ENCODE measurements at regions not wholly inside any gene's neighbourhood (a gene's known extent, or its start where the extent isn't known, plus 50 kb on each side); places are given as distances from the start of the nearest gene placed in this dataset.
"Not testable (repeated sequence)": the region's sequence is repeated elsewhere in the genome, so short reads cannot be mapped to it uniquely, and the experiment has no call there.

GRCh38 chr6:68195753-68196152 lies 439.3 kb upstream of the ADGRB3 start:
- H3K36me3 Mint-ChIP-seq; H3K27me3 Mint-ChIP-seq (ENCODE audit: low read depth in 3 of 3); H3K4me1 Mint-ChIP-seq; H3K4me3 Mint-ChIP-seq; DNase-seq; H3K27ac Mint-ChIP-seq: not testable (repeated sequence)
- peaks cover 12 to 60% (median 31%) of the 10 kb centered on the region in 6 donors for H3K9me3 Mint-ChIP-seq

GRCh38 chr6:68194846-68195478 lies 440.1 kb upstream of the ADGRB3 start:
- Mint-ChIP-seq H3K27ac (no peak overlapping the region), H3K4me1 (no peaks in the 10 kb centered on the region), H3K4me3 (no peak overlapping the region), H3K27me3 (ENCODE audit: low read depth in 3 of 3) (no peaks in the 10 kb centered on the region), H3K9me3 (peaks cover 12 to 62% (median 28%) of the 10 kb centered on the region in 6 donors), H3K36me3 (no peaks in the 10 kb centered on the region)
- no peak for DNase-seq

GRCh38 chr6:68192988-68193387 lies 442.1 kb upstream of the ADGRB3 start:
- H3K4me3 Mint-ChIP-seq: no peak overlapping the region
- no peak for DNase-seq
- H3K9me3 Mint-ChIP-seq: peaks cover 10 to 52% (median 21%) of the 10 kb centered on the region in 6 donors
- H3K36me3 Mint-ChIP-seq: no peaks in the 10 kb centered on the region
- no peaks in the 10 kb centered on the region for H3K27me3 Mint-ChIP-seq (ENCODE audit: low read depth in 3 of 3)
- H3K4me1 Mint-ChIP-seq: no peaks in the 10 kb centered on the region
- H3K27ac Mint-ChIP-seq: no peak overlapping the region

- Mint-ChIP-seq H3K9me3 (peaks cover 4 to 45% (median 16%) of the 10 kb centered on the region in 6 donors), H3K4me3 (no peak overlapping the region), H3K4me1 (no peaks in the 10 kb centered on the region), H3K27me3 (ENCODE audit: low read depth in 3 of 3) (no peaks in the 10 kb centered on the region), H3K27ac (no peak overlapping the region), H3K36me3 (no peaks in the 10 kb centered on the region)
- DNase-seq: no peak
These were observed 445.8 kb upstream of the ADGRB3 start for GRCh38 chr6:68189217-68189815.

GRCh38 chr6:68186870-68187269 lies 448.2 kb upstream of the ADGRB3 start:
- Mint-ChIP-seq H3K9me3 (peaks cover 4 to 53% (median 13%) of the 10 kb centered on the region in 6 donors), H3K27ac (peak overlapping the region in 1 of 6 donors; percentile 4), H3K36me3 (no peaks in the 10 kb centered on the region), H3K4me1 (no peaks in the 10 kb centered on the region), H3K4me3 (no peak overlapping the region), H3K27me3 (ENCODE audit: low read depth in 3 of 3) (no peaks in the 10 kb centered on the region)
- no peak for DNase-seq

GRCh38 chr6:68182386-68182785 lies 452.7 kb upstream of the ADGRB3 start:
- DNase-seq: no peak
- H3K9me3 Mint-ChIP-seq: peaks cover 4 to 69% (median 20%) of the 10 kb centered on the region in 6 donors
- no peak overlapping the region for H3K27ac Mint-ChIP-seq
- no peaks in the 10 kb centered on the region for H3K27me3 Mint-ChIP-seq (ENCODE audit: low read depth in 3 of 3)
- no peak overlapping the region for H3K4me3 Mint-ChIP-seq
- no peaks in the 10 kb centered on the region for H3K4me1 Mint-ChIP-seq
- H3K36me3 Mint-ChIP-seq: no peaks in the 10 kb centered on the region

- H3K4me1 Mint-ChIP-seq; H3K4me3 Mint-ChIP-seq; H3K27me3 Mint-ChIP-seq (ENCODE audit: low read depth in 3 of 3); DNase-seq; H3K27ac Mint-ChIP-seq; H3K36me3 Mint-ChIP-seq: not testable (repeated sequence)
- peaks cover 0 to 60% (median 17%) of the 10 kb centered on the region in 6 donors for H3K9me3 Mint-ChIP-seq
These were observed 454.1 kb upstream of the ADGRB3 start for GRCh38 chr6:68181027-68181426.

GRCh38 chr6:68173616-68174015 lies 461.5 kb upstream of the ADGRB3 start:
- DNase-seq: no peak
- Mint-ChIP-seq H3K36me3 (no peaks in the 10 kb centered on the region), H3K9me3 (peaks cover 5 to 40% (median 17%) of the 10 kb centered on the region in 6 donors), H3K4me3 (no peak overlapping the region), H3K27ac (no peak overlapping the region), H3K4me1 (no peaks in the 10 kb centered on the region), H3K27me3 (ENCODE audit: low read depth in 3 of 3) (peaks cover 0 to under 1% (median 0%) of the 10 kb centered on the region in 3 donors)

- peaks cover 0 to 2% (median 0%) of the 10 kb centered on the region in 3 donors for H3K27me3 Mint-ChIP-seq (ENCODE audit: low read depth in 3 of 3)
- no peaks in the 10 kb centered on the region for H3K36me3 Mint-ChIP-seq
- no peak for DNase-seq
- H3K27ac Mint-ChIP-seq: no peak overlapping the region
- H3K4me1 Mint-ChIP-seq: no peaks in the 10 kb centered on the region
- H3K4me3 Mint-ChIP-seq: no peak overlapping the region
- peaks cover 5 to 30% (median 17%) of the 10 kb centered on the region in 6 donors for H3K9me3 Mint-ChIP-seq
These were observed 465.2 kb upstream of the ADGRB3 start for GRCh38 chr6:68169922-68170321.

GRCh38 chr6:68167604-68168003 lies 467.5 kb upstream of the ADGRB3 start:
- Mint-ChIP-seq H3K27me3 (ENCODE audit: low read depth in 3 of 3) (peaks cover 0 to 2% (median 0%) of the 10 kb centered on the region in 3 donors), H3K9me3 (peaks cover 3 to 31% (median 12%) of the 10 kb centered on the region in 6 donors), H3K27ac (no peak overlapping the region), H3K4me1 (no peaks in the 10 kb centered on the region), H3K36me3 (peaks cover 0 to 3% (median 0%) of the 10 kb centered on the region in 3 donors), H3K4me3 (no peak overlapping the region)
- no peak for DNase-seq

GRCh38 chr6:68160812-68161211 lies 474.3 kb upstream of the ADGRB3 start:
- not testable (repeated sequence) for H3K4me3 Mint-ChIP-seq; H3K27me3 Mint-ChIP-seq (ENCODE audit: low read depth in 3 of 3); H3K4me1 Mint-ChIP-seq; DNase-seq; H3K36me3 Mint-ChIP-seq; H3K27ac Mint-ChIP-seq
- H3K9me3 Mint-ChIP-seq: peaks cover 2 to 49% (median 22%) of the 10 kb centered on the region in 6 donors

GRCh38 chr6:68160348-68160747 lies 474.7 kb upstream of the ADGRB3 start:
- Mint-ChIP-seq H3K4me3 (no peak overlapping the region), H3K27me3 (ENCODE audit: low read depth in 3 of 3) (no peaks in the 10 kb centered on the region), H3K36me3 (peaks cover 0 to 3% (median 0%) of the 10 kb centered on the region in 3 donors), H3K27ac (no peak overlapping the region), H3K9me3 (peaks cover 2 to 49% (median 22%) of the 10 kb centered on the region in 6 donors), H3K4me1 (no peaks in the 10 kb centered on the region)
- no peak for DNase-seq

- H3K27ac Mint-ChIP-seq: no peak overlapping the region
- no peaks in the 10 kb centered on the region for H3K27me3 Mint-ChIP-seq (ENCODE audit: low read depth in 3 of 3)
- no peaks in the 10 kb centered on the region for H3K4me1 Mint-ChIP-seq
- H3K9me3 Mint-ChIP-seq: peaks cover 0 to 47% (median 22%) of the 10 kb centered on the region in 6 donors
- no peak for DNase-seq
- H3K36me3 Mint-ChIP-seq: peaks cover 0 to under 1% (median 0%) of the 10 kb centered on the region in 3 donors
- no peak overlapping the region for H3K4me3 Mint-ChIP-seq
These were observed 475.6 kb upstream of the ADGRB3 start for GRCh38 chr6:68159433-68159832.

GRCh38 chr6:68158256-68158655 lies 476.8 kb upstream of the ADGRB3 start:
- Mint-ChIP-seq H3K4me3 (no peak overlapping the region), H3K9me3 (peaks cover 4 to 59% (median 24%) of the 10 kb centered on the region in 6 donors), H3K27ac (no peak overlapping the region), H3K4me1 (no peaks in the 10 kb centered on the region), H3K36me3 (no peaks in the 10 kb centered on the region), H3K27me3 (ENCODE audit: low read depth in 3 of 3) (no peaks in the 10 kb centered on the region)
- DNase-seq: no peak
